Stimulated activated CD4-positive, alpha-beta T cell treated with anti-CD3 and anti-CD28 coated beads, TNF-alpha, amount 100 ng/mL, for 48 hours (primary cell): ENCODE measurements at regions not wholly inside any gene's neighbourhood (a gene's known extent, or its start where the extent isn't known, plus 50 kb on each side); places are given as distances from the start of the nearest gene placed in this dataset.
"Not testable (repeated sequence)": the region's sequence is repeated elsewhere in the genome, so short reads cannot be mapped to it uniquely, and the experiment has no call there.

ENCODE experiments used
- DNase-seq, 3 donors: peaks; one replicate each; pipeline ENCODE4 v3.0.0-alpha.2; 2020; ENCODE audit warnings: low read depth in 3 of 3

GRCh38 chr12:131340616-131341210 lies 370.2 kb upstream of the SFSWAP start:
- DNase-seq, result no peak

- not testable (repeated sequence) for DNase-seq
Observed at GRCh38 chr12:131341608-131342007, 369.3 kb upstream of the SFSWAP start.

- DNase-seq, result not testable (repeated sequence)
Observed at GRCh38 chr12:131343436-131343835, 367.5 kb upstream of the SFSWAP start.

- not testable (repeated sequence) for DNase-seq
Observed at GRCh38 chr12:131344715-131345520, 366.0 kb upstream of the SFSWAP start.

GRCh38 chr12:131345521-131346436 lies 365.1 kb upstream of the SFSWAP start:
- no peak for DNase-seq

GRCh38 chr12:131346555-131347344 lies 364.1 kb upstream of the SFSWAP start:
- no peak for DNase-seq

GRCh38 chr12:131347345-131347714 lies 363.6 kb upstream of the SFSWAP start:
- DNase-seq, result no peak

- no peak for DNase-seq
Observed at GRCh38 chr12:131347732-131348131, 363.2 kb upstream of the SFSWAP start.

- DNase-seq, result no peak
Observed at GRCh38 chr12:131348231-131348630, 362.7 kb upstream of the SFSWAP start.

- DNase-seq, result no peak
Observed at GRCh38 chr12:131348646-131349045, 362.2 kb upstream of the SFSWAP start.

GRCh38 chr12:131349397-131350127 lies 361.3 kb upstream of the SFSWAP start:
- no peak for DNase-seq

- DNase-seq, result no peak
Observed at GRCh38 chr12:131350943-131351318, 360.0 kb upstream of the SFSWAP start.

GRCh38 chr12:131351319-131352028 lies 359.4 kb upstream of the SFSWAP start:
- no peak for DNase-seq

GRCh38 chr12:131352296-131352900 lies 358.5 kb upstream of the SFSWAP start:
- no peak for DNase-seq

GRCh38 chr12:131353376-131353775 lies 357.5 kb upstream of the SFSWAP start:
- no peak for DNase-seq

- no peak for DNase-seq
Observed at GRCh38 chr12:131353826-131354225, 357.1 kb upstream of the SFSWAP start.

GRCh38 chr12:131355361-131356245 lies 355.3 kb upstream of the SFSWAP start:
- DNase-seq, result no peak

- no peak for DNase-seq
Observed at GRCh38 chr12:131356485-131357184, 354.3 kb upstream of the SFSWAP start.
